IMR-90 (cell line): ENCODE measurements at regions not wholly inside any gene's neighbourhood (a gene's known extent, or its start where the extent isn't known, plus 50 kb on each side); places are given as distances from the start of the nearest gene placed in this dataset.

ENCODE experiments used
- ATAC-seq: fragments of 200-7000 bp; cut with Tn5 transposase; 2 replicates; pipeline ENCODE4 v1.9.1; 2020; ENCODE audit warnings: low read depth, mild to moderate bottlenecking, moderate library complexity
- BruUV-seq: library from RNA; stranded (reverse); fragments of 400-500 nt; replicated peaks from 2 replicates; lab custom pipeline; 2021; lab: Mats Ljungman, UMichigan
- CTCF ChIA-PET: fragments of 300-600 bp; formaldehyde crosslinking; extraction: SDS; loops from one replicate; lab custom pipeline; 2021; ENCODE audit warnings: antibody characterized with exemption; lab: Yijun Ruan, JAX
- POLR2A ChIA-PET: fragments of 300-600 bp; sonication (Branson Sonifier 250); formaldehyde crosslinking; loops from one replicate; lab custom pipeline; 2022; ENCODE audit warnings: antibody characterized with exemption; ENCODE audit not compliant: unreplicated experiment; lab: Charles Lee
- DNase-seq: peaks from one replicate; pipeline ENCODE4 v3.0.0; 2013
- H2AFZ ChIP-seq: replicated peaks from 2 replicates; pipeline ENCODE3; 2013; ENCODE audit warnings: low read length, mild to moderate bottlenecking; ENCODE audit not compliant: poor library complexity
- H2AK5ac ChIP-seq: 2 replicates; pipeline ENCODE4 v1.6.1; 2013; ENCODE audit warnings: low read depth, low read length, inconsistent platforms
- H2AK9ac ChIP-seq: replicated peaks from 2 replicates; pipeline ENCODE3; 2013; ENCODE audit warnings: mild to moderate bottlenecking, low read depth, low read length, moderate library complexity; ENCODE audit not compliant: poor library complexity
- H2BK120ac ChIP-seq: 2 replicates; pipeline ENCODE4 v1.6.1; 2013; ENCODE audit warnings: low read depth, low read length, inconsistent platforms
- H2BK15ac ChIP-seq: 3 replicates; pipeline ENCODE4 v1.6.1; 2013; ENCODE audit warnings: low read depth, low read length, inconsistent platforms
- H2BK20ac ChIP-seq: 2 replicates; pipeline ENCODE4 v1.6.1; 2013; ENCODE audit warnings: low read depth, mild to moderate bottlenecking, inconsistent platforms, low read length, moderate library complexity
- H2BK5ac ChIP-seq: 2 replicates; pipeline ENCODE4 v1.6.1; 2013; ENCODE audit warnings: mild to moderate bottlenecking, low read depth, low read length, inconsistent platforms; ENCODE audit not compliant: poor library complexity, severe bottlenecking
- H3K14ac ChIP-seq: replicated peaks from 2 replicates; pipeline ENCODE4 v1.6.1; 2013; ENCODE audit warnings: low read depth, low read length, inconsistent platforms
- H3K18ac ChIP-seq: 2 replicates; pipeline ENCODE4 v1.6.1; 2013; ENCODE audit warnings: low read depth, low read length, control low read depth
- H3K23ac ChIP-seq: 2 replicates; pipeline ENCODE4 v1.6.1; 2013; ENCODE audit warnings: low read depth, low read length, inconsistent platforms
- H3K27ac ChIP-seq: 2 replicates; pipeline ENCODE4 v1.5.1; 2013; ENCODE audit warnings: mild to moderate bottlenecking, control low read depth, low read length; ENCODE audit not compliant: insufficient read depth
- H3K27me3 ChIP-seq: 2 replicates; pipeline ENCODE4 v1.6.1; 2013; ENCODE audit warnings: low read length; ENCODE audit not compliant: control insufficient read depth, insufficient read depth
- H3K36me3 ChIP-seq: 2 replicates; pipeline ENCODE4 v1.6.1; 2013; ENCODE audit warnings: low read length, mixed read lengths; ENCODE audit not compliant: control insufficient read depth, insufficient read depth
- H3K4ac ChIP-seq: 2 replicates; pipeline ENCODE4 v1.6.1; 2013; ENCODE audit warnings: low read depth, low read length, inconsistent platforms
- H3K4me1 ChIP-seq: 2 replicates; pipeline ENCODE4 v1.6.1; 2013; ENCODE audit warnings: low read length, mixed read lengths; ENCODE audit not compliant: control insufficient read depth, insufficient read depth
- H3K4me2 ChIP-seq: 2 replicates; pipeline ENCODE4 v1.6.1; 2013; ENCODE audit warnings: low read depth, mild to moderate bottlenecking, control low read depth, low read length, moderate library complexity
- H3K4me3 ChIP-seq: 2 replicates; pipeline ENCODE4 v1.5.1; 2013; ENCODE audit warnings: low read depth, mild to moderate bottlenecking, control low read depth, low read length, moderate library complexity; ENCODE audit not compliant: insufficient read depth
- H3K56ac ChIP-seq: 2 replicates; pipeline ENCODE4 v1.6.1; 2013; ENCODE audit warnings: low read length, inconsistent platforms; ENCODE audit not compliant: insufficient read depth; ENCODE audit errors: extremely low read depth
- H3K79me1 ChIP-seq, 2 experiments: 2 replicates each; pipeline ENCODE4 v1.6.1; 2013; ENCODE audit warnings: low read length in 2 of 2, inconsistent platforms in 1 of 2, low read depth in 1 of 2
- H3K9ac ChIP-seq: 2 replicates; pipeline ENCODE4 v1.6.1; 2013; ENCODE audit warnings: low read depth, low read length, control low read depth
- H3K9me1 ChIP-seq: 2 replicates; pipeline ENCODE4 v1.6.1; 2013; ENCODE audit warnings: low read length, inconsistent platforms; ENCODE audit not compliant: insufficient read depth
- H3K9me3 ChIP-seq: 2 replicates; pipeline ENCODE4 v1.6.1; 2013; ENCODE audit warnings: low read length; ENCODE audit not compliant: control insufficient read depth, insufficient read depth
- H4K20me1 ChIP-seq: 2 replicates; pipeline ENCODE4 v1.6.1; 2013; ENCODE audit warnings: low read length, inconsistent platforms; ENCODE audit not compliant: insufficient read depth
- H4K5ac ChIP-seq: 2 replicates; pipeline ENCODE4 v1.6.1; 2013; ENCODE audit warnings: mild to moderate bottlenecking, low read depth, low read length, control low read depth
- H4K8ac ChIP-seq, 2 experiments: 2 replicates each; pipeline ENCODE4 v1.6.1; 2013; ENCODE audit warnings: low read depth in 2 of 2, low read length in 2 of 2, control low read depth in 1 of 2, inconsistent platforms in 1 of 2
- H4K91ac ChIP-seq: 2 replicates; pipeline ENCODE4 v1.6.1; 2013; ENCODE audit warnings: low read depth, low read length, inconsistent platforms; ENCODE audit not compliant: insufficient read depth
- BHLHE40 ChIP-seq: fragments of 150-350 bp; IDR thresholded peaks from 2 replicates; pipeline ENCODE4 v1.6.1; 2016; ENCODE audit warnings: mild to moderate bottlenecking, low read depth, low read length
- CEBPB ChIP-seq: IDR thresholded peaks from 2 replicates; pipeline ENCODE4 v1.6.1; 2012; ENCODE audit warnings: low read depth, low read length, improper control_type of control experiment
- CHD1 ChIP-seq: IDR thresholded peaks from 2 replicates; pipeline ENCODE4 v1.6.1; 2012; ENCODE audit warnings: low read depth, low read length, improper control_type of control experiment
- CTCF ChIP-seq: conservative IDR thresholded peaks from 2 replicates; pipeline ENCODE4 v1.5.1; 2012; ENCODE audit warnings: mild to moderate bottlenecking, low read depth, low read length, improper control_type of control experiment
- ELK1 ChIP-seq: fragments of 150-350 bp; IDR thresholded peaks from 2 replicates; pipeline ENCODE4 v1.6.1; 2016; ENCODE audit warnings: low read depth, mild to moderate bottlenecking, low read length, moderate library complexity, borderline replicate concordance
- FOS ChIP-seq: fragments of 150-350 bp; IDR thresholded peaks from 2 replicates; pipeline ENCODE4 v1.6.1; 2016; ENCODE audit warnings: low read depth, low read length
- MAFK ChIP-seq: IDR thresholded peaks from 2 replicates; pipeline ENCODE4 v1.6.1; 2012; ENCODE audit warnings: low read depth, low read length, improper control_type of control experiment
- MAZ ChIP-seq: IDR thresholded peaks from 2 replicates; pipeline ENCODE4 v1.6.1; 2012; ENCODE audit warnings: low read depth, mild to moderate bottlenecking, low read length, improper control_type of control experiment, moderate library complexity, borderline replicate concordance
- MXI1 ChIP-seq: IDR thresholded peaks from 2 replicates; pipeline ENCODE4 v1.6.1; 2012; ENCODE audit warnings: low read depth, mild to moderate bottlenecking, low read length, moderate library complexity, borderline replicate concordance
- POLR2A ChIP-seq: IDR thresholded peaks from 2 replicates; pipeline ENCODE4 v1.6.1; 2012; ENCODE audit warnings: mild to moderate bottlenecking, low read depth, low read length
- RAD21 ChIP-seq: IDR thresholded peaks from 2 replicates; pipeline ENCODE4 v1.6.1; 2012; ENCODE audit warnings: low read length, improper control_type of control experiment
- RCOR1 ChIP-seq: IDR thresholded peaks from 2 replicates; pipeline ENCODE4 v1.6.1; 2012; ENCODE audit warnings: mild to moderate bottlenecking, low read length, improper control_type of control experiment; ENCODE audit not compliant: insufficient replicate concordance
- RFX5 ChIP-seq: IDR thresholded peaks from 2 replicates; pipeline ENCODE4 v1.8.0; 2012; ENCODE audit warnings: low read depth, mild to moderate bottlenecking, low read length, moderate library complexity
- SMC3 ChIP-seq: fragments of 150-350 bp; IDR thresholded peaks from 2 replicates; pipeline ENCODE4 v1.6.1; 2016; ENCODE audit warnings: low read depth, mild to moderate bottlenecking, antibody characterized with exemption, low read length, moderate library complexity
- USF2 ChIP-seq: fragments of 150-350 bp; IDR thresholded peaks from 2 replicates; pipeline ENCODE4 v1.6.1; 2017; ENCODE audit warnings: mild to moderate bottlenecking, antibody characterized with exemption, low read length, low read depth
- WGBS, 2 experiments: methylation state at CpG; one replicate each; pipeline versions ENCODE4 v1.1.5 to v1.1.7; 2013; ENCODE audit warnings: missing lambda C conversion rate in 2 of 2; ENCODE audit not compliant: insufficient read length in 1 of 2; ENCODE audit errors: extremely low coverage in 2 of 2; 5-methylcytosine and 5-hydroxymethylcytosine counted together
- dilution Hi-C: fragments of 300-500 bp; cut with HindIII; formaldehyde crosslinking; loops from one replicate; pipeline ENCODE4 v1.14.3; 2018; ENCODE audit warnings: low sequenced_read_pairs; ENCODE audit not compliant: unreplicated experiment
- in situ Hi-C: fragments of 300-500 bp; cut with MboI; formaldehyde crosslinking; loops from 3 replicates; pipeline ENCODE4 v1.14.3; 2019; ENCODE audit warnings: low sequenced_read_pairs, inconsistent platforms, mixed read lengths
- intact Hi-C: fragments of 100-400 bp; cut with micrococcal nuclease; formaldehyde crosslinking; loops from 2 replicates; pipeline ENCODE4 v1.10.0; 2022

- Histone ChIP-seq H3K27ac (no peak overlapping the region), H3K9me3 (no peaks in the 10 kb centered on the region), H3K56ac (no peak overlapping the region), H3K4ac (no peak overlapping the region), H2BK5ac (no peak overlapping the region), H2BK120ac (no peak overlapping the region), H3K4me3 (no peak overlapping the region), H3K27me3 (peaks cover 10% of the 10 kb centered on the region), H2BK15ac (no peak overlapping the region), H4K8ac (no peak overlapping the region), H2AFZ (no peak overlapping the region), H3K14ac (no peak overlapping the region), H3K9ac (no peak overlapping the region), H3K4me1 (no peaks in the 10 kb centered on the region), H3K23ac (no peak overlapping the region), H4K20me1 (no peaks in the 10 kb centered on the region), H2AK9ac (no peak overlapping the region), H2BK20ac (no peak overlapping the region), H3K36me3 (no peaks in the 10 kb centered on the region), H3K18ac (no peak overlapping the region), H4K91ac (no peak overlapping the region), H2AK5ac (no peak overlapping the region), H3K4me2 (no peak overlapping the region), H3K79me1 (no peaks in the 10 kb centered on the region), H3K9me1 (no peaks in the 10 kb centered on the region), H4K5ac (no peak overlapping the region)
- in situ Hi-C loops = no loop called here
- DNase-seq (no peak), ATAC-seq (no peak)
- no peak for TF ChIP-seq SMC3
- TF ChIP-seq CEBPB = no peak
- no peak for TF ChIP-seq ELK1
- no peak for TF ChIP-seq CHD1
- TF ChIP-seq FOS = no peak
- no peak for TF ChIP-seq MXI1
- no peak for TF ChIP-seq MAFK
- no peak for TF ChIP-seq CTCF
- TF ChIP-seq MAZ = no peak
- TF ChIP-seq RCOR1 = no peak
- no peak for TF ChIP-seq RFX5
- no peak for TF ChIP-seq USF2
- no peak for TF ChIP-seq RAD21
- no peak for TF ChIP-seq BHLHE40
- no peak for TF ChIP-seq POLR2A
- dilution Hi-C loops = no loop called here
- CTCF ChIA-PET = no interaction called here
- POLR2A ChIA-PET = no interaction called here
- intact Hi-C loops = no loop called here
- no TSS peak for BruUV-seq
- no CpG with 5 or more reads among the region's 5 CpGs for WGBS, 2 experiments
Observed at GRCh38 chr17:14953405-14953804, 311.7 kb downstream of the PMP22 start.
